Kidney (tissue), 13 donors: ENCODE measurements at regions not wholly inside any gene's neighbourhood (a gene's known extent, or its start where the extent isn't known, plus 50 kb on each side); places are given as distances from the start of the nearest gene placed in this dataset.

Experiments used
- DNase-seq, 5 donors: peaks; one replicate each; pipeline ENCODE4 v3.0.0-alpha.2; 2013 to 2020
- FAIRE-seq: peaks from 2 replicates; lab custom pipeline; 2012; peaks lifted over from hg19 to GRCh38; lab: Jason Lieb, UNC
- H3K27ac ChIP-seq, 2 donors: one replicate each; pipeline ENCODE4 v1.7.0; 2013; ENCODE audit warnings: low read depth in 2 of 2, low read length in 2 of 2, inconsistent platforms in 1 of 2
- H3K27me3 ChIP-seq: one replicate; pipeline ENCODE4 v1.7.1; 2013; ENCODE audit warnings: low read length, inconsistent platforms; ENCODE audit not compliant: control insufficient read depth, insufficient read depth
- H3K36me3 ChIP-seq, 3 donors: one replicate each; pipeline versions ENCODE4 v1.7.0 to v1.7.1; 2013; ENCODE audit warnings: low read length in 3 of 3, control low read depth in 1 of 3, inconsistent platforms in 1 of 3; ENCODE audit not compliant: insufficient read depth in 3 of 3, control insufficient read depth in 2 of 3
- H3K4me1 ChIP-seq, 3 donors: one replicate each; pipeline versions ENCODE4 v1.7.0 to v1.7.1; 2013; ENCODE audit warnings: low read length in 3 of 3, inconsistent platforms in 1 of 3, low read depth in 1 of 3; ENCODE audit not compliant: control insufficient read depth in 2 of 3, insufficient read depth in 2 of 3
- H3K4me3 ChIP-seq, 3 donors: one replicate each; pipeline versions ENCODE4 v1.7.0 to v1.8.1; 2013; ENCODE audit warnings: low read length in 3 of 3, control low read depth in 1 of 3, inconsistent platforms in 1 of 3
- H3K9ac ChIP-seq, 3 donors: one replicate each; pipeline versions ENCODE4 v1.7.0 to v1.7.1; 2013; ENCODE audit warnings: low read length in 3 of 3, control low read depth in 1 of 3, inconsistent platforms in 1 of 3
- H3K9me3 ChIP-seq, 3 donors: one replicate each; pipeline versions ENCODE4 v1.7.0 to v1.7.1; 2013; ENCODE audit warnings: low read length in 3 of 3, control low read depth in 1 of 3, inconsistent platforms in 1 of 3; ENCODE audit not compliant: control insufficient read depth in 2 of 3, insufficient read depth in 1 of 3
- intact Hi-C: fragments of 100-400 bp; cut with DNase I; formaldehyde crosslinking; loops from one replicate; pipeline ENCODE4 v1.11.1; 2022
- TF ChIP-seq, protein P1 (sequence below): IDR thresholded peaks from 3 replicates; pipeline ENCODE4 v1.5.1; 2012; ENCODE audit warnings: mild to moderate bottlenecking, moderate library complexity, borderline replicate concordance; ENCODE audit not compliant: insufficient read depth; ENCODE audit errors: extremely low read depth
- donor health status: control.
- donor health status: control.
- donor health status: control.
- donor health status: control.
- donor health status: control.
- donor health status: DM: yes; HTN: yes; CAD: no.
- donor health status: Normal renal cell carcinoma (clear cell type).

GRCh38 chr1:232398823-232399222 lies 231.1 kb downstream of the SIPA1L2 start:
- peaks cover 0 to 2% (median 0%) of the 10 kb centered on the region in 3 donors for H3K36me3 ChIP-seq
- no peak overlapping the region for H3K27ac ChIP-seq

DNA sequence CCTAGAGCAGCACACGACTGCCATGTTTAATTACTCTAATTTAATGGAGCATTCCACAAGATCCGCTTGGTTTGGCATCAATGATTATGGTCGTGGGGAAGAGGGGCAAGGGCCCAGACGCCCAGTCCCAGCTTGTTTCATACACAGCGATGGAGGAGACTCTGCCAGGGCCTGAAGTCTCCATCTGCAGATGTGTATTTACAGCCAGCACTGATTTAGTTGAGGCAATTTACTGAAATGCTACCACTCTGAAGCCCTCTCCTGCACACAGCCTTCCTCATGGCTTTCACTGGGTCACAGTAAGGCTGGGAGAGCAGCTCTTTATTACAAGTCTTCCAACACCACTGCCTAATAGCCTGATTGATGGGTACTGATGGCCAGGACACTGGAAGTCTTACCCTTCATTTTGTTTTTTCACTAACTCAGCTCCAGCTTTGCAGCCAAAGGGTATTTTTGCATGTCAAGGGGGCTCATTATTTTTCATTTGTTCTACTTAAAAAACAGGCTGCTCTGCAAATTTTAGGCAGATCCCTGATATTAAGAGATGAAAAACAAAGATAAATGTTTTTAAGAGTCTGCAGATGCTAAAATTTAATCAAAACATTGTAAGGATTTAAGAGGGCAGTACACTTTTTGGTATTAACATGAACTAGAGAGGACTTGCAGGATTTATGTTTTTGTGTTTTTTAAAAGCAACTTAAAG lies 236.3 kb downstream of the SIPA1L2 start:
- FAIRE-seq (no peak), DNase-seq (peak in 3 of 5 donors; percentile 24 to 61 (median 54))
- Histone ChIP-seq H3K27me3 (no peaks in the 10 kb centered on the region), H3K27ac (no peak overlapping the region), H3K36me3 (no peaks in the 10 kb centered on the region), H3K4me1 (no peaks in the 10 kb centered on the region), H3K9me3 (no peaks in the 10 kb centered on the region), H3K4me3 (no peak overlapping the region), H3K9ac (no peak overlapping the region)
- intact Hi-C loops = no loop called here
- TF ChIP-seq, protein P1, sequence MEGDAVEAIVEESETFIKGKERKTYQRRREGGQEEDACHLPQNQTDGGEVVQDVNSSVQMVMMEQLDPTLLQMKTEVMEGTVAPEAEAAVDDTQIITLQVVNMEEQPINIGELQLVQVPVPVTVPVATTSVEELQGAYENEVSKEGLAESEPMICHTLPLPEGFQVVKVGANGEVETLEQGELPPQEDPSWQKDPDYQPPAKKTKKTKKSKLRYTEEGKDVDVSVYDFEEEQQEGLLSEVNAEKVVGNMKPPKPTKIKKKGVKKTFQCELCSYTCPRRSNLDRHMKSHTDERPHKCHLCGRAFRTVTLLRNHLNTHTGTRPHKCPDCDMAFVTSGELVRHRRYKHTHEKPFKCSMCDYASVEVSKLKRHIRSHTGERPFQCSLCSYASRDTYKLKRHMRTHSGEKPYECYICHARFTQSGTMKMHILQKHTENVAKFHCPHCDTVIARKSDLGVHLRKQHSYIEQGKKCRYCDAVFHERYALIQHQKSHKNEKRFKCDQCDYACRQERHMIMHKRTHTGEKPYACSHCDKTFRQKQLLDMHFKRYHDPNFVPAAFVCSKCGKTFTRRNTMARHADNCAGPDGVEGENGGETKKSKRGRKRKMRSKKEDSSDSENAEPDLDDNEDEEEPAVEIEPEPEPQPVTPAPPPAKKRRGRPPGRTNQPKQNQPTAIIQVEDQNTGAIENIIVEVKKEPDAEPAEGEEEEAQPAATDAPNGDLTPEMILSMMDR = no peak

More at GRCh38 chr1:232398823-232399222, 231.1 kb downstream of the SIPA1L2 start:
- FAIRE-seq (no peak), DNase-seq (no peak)
- Histone ChIP-seq H3K9ac (no peak overlapping the region), H3K27me3 (no peaks in the 10 kb centered on the region), H3K4me1 (no peaks in the 10 kb centered on the region), H3K9me3 (no peaks in the 10 kb centered on the region), H3K4me3 (no peak overlapping the region)
- TF ChIP-seq, protein P1 = no peak
- intact Hi-C loops = no loop called here

DNA sequence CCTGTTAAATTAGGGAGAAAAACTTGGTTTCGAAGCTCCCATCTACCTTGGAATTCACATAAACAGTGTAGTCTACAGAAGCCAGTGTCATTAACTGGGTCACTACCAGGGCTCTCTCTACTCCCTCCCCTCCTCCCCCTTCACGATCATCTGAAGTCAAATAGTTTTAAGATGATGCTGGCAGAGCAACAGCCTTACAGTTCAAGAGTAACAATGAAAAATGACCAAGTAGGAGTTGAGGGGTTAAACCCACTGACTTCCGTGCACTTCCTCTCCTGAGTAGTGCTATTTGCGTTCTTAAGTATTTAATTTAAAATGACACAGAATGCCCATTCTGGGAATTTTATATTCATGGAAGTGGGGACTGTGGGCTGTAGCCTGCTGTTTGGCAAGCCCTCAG lies 236.9 kb downstream of the SIPA1L2 start:
- TF ChIP-seq, protein P1 = no peak
- Histone ChIP-seq H3K9ac (no peak overlapping the region), H3K36me3 (no peaks in the 10 kb centered on the region), H3K9me3 (no peaks in the 10 kb centered on the region), H3K27me3 (no peaks in the 10 kb centered on the region), H3K27ac (no peak overlapping the region), H3K4me1 (no peaks in the 10 kb centered on the region), H3K4me3 (no peak overlapping the region)
- DNase-seq = peak in 2 of 5 donors; percentile 40 to 43
- intact Hi-C loops = no loop called here
- no peak for FAIRE-seq
